ENCODE measurements at regions not wholly inside any gene's neighbourhood (a gene's known extent, or its start where the extent isn't known, plus 50 kb on each side); places are given as distances from the start of the nearest gene placed in this dataset.

DNA sequence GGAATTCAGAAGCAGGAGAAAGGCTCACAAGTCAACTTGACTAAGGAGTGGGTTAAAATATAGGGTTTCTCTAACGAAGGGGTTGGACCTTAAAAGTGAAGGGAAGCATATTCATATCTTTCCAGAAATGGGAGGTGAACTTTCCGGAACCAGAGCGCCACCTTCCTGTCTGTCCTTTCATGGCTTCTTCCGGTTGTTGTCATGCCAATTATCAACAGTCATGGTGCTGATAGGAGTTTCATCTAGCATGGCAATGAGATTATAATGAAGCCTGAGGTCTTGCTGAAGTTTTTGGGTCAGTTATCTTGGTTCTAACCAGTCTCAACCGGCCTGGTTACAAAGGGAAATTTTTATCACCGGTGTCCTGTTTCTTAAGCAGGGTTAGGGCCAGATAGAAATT lies 162.9 kb upstream of the NBEA start:
- H3K36me3 Mint-ChIP-seq (ENCODE audit: insufficient read depth, unreplicated experiment) = no peaks in the 10 kb centered on the region
- no peaks in the 10 kb centered on the region for H3K27me3 ChIP-seq (replicated peaks; ENCODE audit: control insufficient read depth, insufficient read depth, low read length)
- BruUV-seq (replicated peaks) = no TSS peak
- no peaks in the 10 kb centered on the region for H3K4me1 Mint-ChIP-seq (ENCODE audit: low read depth, unreplicated experiment)
- H3K9me3 Mint-ChIP-seq (ENCODE audit: unreplicated experiment) = peaks cover 11% of the 10 kb centered on the region
- H3K4me3 ChIP-seq (ENCODE audit: low read depth, low read length) = no peak overlapping the region
- H3K36me3 ChIP-seq (ENCODE audit: control insufficient read depth, insufficient read depth, low read length) = no peaks in the 10 kb centered on the region
- no peaks in the 10 kb centered on the region for H3K4me1 ChIP-seq
- ChIA-PET POLR2A (no interaction called here), CTCF (no interaction called here)
- intact Hi-C loops (cut with micrococcal nuclease; ENCODE audit: unreplicated experiment) = no loop called here
- H3K27ac Mint-ChIP-seq (ENCODE audit: unreplicated experiment) = no peak overlapping the region
- TF ChIP-seq, protein P1, sequence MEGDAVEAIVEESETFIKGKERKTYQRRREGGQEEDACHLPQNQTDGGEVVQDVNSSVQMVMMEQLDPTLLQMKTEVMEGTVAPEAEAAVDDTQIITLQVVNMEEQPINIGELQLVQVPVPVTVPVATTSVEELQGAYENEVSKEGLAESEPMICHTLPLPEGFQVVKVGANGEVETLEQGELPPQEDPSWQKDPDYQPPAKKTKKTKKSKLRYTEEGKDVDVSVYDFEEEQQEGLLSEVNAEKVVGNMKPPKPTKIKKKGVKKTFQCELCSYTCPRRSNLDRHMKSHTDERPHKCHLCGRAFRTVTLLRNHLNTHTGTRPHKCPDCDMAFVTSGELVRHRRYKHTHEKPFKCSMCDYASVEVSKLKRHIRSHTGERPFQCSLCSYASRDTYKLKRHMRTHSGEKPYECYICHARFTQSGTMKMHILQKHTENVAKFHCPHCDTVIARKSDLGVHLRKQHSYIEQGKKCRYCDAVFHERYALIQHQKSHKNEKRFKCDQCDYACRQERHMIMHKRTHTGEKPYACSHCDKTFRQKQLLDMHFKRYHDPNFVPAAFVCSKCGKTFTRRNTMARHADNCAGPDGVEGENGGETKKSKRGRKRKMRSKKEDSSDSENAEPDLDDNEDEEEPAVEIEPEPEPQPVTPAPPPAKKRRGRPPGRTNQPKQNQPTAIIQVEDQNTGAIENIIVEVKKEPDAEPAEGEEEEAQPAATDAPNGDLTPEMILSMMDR (IDR thresholded peaks at IDR 0.05; ENCODE audit: insufficient read depth in 1 of 2, low read depth in 1 of 2, low read length in 1 of 2, severe bottlenecking in 1 of 2, unreplicated experiment in 1 of 2) = no peak
- no peaks in the 10 kb centered on the region for H3K9me3 ChIP-seq
- H3K4me3 Mint-ChIP-seq (ENCODE audit: unreplicated experiment) = no peak overlapping the region
- no peaks in the 10 kb centered on the region for H3K27me3 Mint-ChIP-seq (ENCODE audit: insufficient read depth, unreplicated experiment)
- DNase-seq = no peak

DNA sequence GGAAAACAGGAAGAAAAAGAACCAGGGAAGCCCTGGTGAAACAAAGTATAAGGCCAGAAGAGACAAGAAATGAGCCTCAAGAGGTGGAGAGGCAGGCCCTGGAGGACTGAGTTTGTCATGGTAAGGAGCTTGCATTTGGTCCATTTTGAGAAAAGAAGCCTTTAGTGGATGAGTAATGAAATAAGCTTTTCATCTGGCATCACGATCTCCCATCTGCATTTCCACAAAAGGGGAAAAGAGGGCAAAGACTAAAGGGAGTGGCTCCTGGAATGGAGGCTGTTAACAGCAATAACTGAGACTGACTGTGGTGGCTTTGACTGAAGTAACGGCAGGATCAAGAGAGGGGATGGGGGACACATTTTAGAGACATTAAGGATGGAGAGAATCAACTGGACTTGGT lies 148.8 kb upstream of the NBEA start:
- no TSS peak for BruUV-seq (replicated peaks)
- Histone ChIP-seq H3K36me3 (ENCODE audit: control insufficient read depth, insufficient read depth, low read length) (no peaks in the 10 kb centered on the region), H3K4me3 (ENCODE audit: low read depth, low read length) (no peak overlapping the region), H3K27me3 (replicated peaks; ENCODE audit: control insufficient read depth, insufficient read depth, low read length) (no peaks in the 10 kb centered on the region), H3K9me3 (no peaks in the 10 kb centered on the region; the same call in 1 of the 2 replicates), H3K4me1 (no peaks in the 10 kb centered on the region)
- Mint-ChIP-seq H3K27ac (ENCODE audit: unreplicated experiment) (no peak overlapping the region), H3K36me3 (ENCODE audit: insufficient read depth, unreplicated experiment) (no peaks in the 10 kb centered on the region), H3K27me3 (ENCODE audit: insufficient read depth, unreplicated experiment) (no peaks in the 10 kb centered on the region), H3K4me1 (ENCODE audit: low read depth, unreplicated experiment) (no peaks in the 10 kb centered on the region), H3K4me3 (ENCODE audit: unreplicated experiment) (no peak overlapping the region), H3K9me3 (ENCODE audit: unreplicated experiment) (peaks cover 9% of the 10 kb centered on the region)
- no peak for DNase-seq
- ChIA-PET CTCF (no interaction called here), POLR2A (no interaction called here)
- intact Hi-C loops (cut with micrococcal nuclease; ENCODE audit: unreplicated experiment) = no loop called here
- TF ChIP-seq, protein P1 (IDR thresholded peaks at IDR 0.05; ENCODE audit: insufficient read depth in 1 of 2, low read depth in 1 of 2, low read length in 1 of 2, severe bottlenecking in 1 of 2, unreplicated experiment in 1 of 2) = no peak

DNA sequence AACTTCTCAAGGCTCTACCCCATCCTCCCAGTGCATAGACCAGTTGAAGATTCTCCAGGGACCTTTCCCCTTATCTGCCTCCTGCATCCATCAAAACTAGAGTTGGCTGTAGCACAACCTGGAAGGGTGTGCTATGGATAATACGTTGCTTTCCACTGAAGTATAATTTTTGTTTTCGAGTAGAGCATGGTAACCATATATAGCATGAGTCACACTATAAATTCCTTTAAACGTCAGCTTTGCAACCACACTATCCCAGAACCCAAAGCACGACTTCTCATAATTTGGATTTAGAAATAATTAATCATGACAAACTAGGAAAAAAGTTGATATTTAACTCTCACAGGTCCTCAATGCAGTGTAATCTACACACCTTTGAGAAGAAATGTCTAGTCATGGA lies 138.3 kb upstream of the NBEA start:
- TF ChIP-seq, protein P1 (IDR thresholded peaks at IDR 0.05; ENCODE audit: insufficient read depth in 1 of 2, low read depth in 1 of 2, low read length in 1 of 2, severe bottlenecking in 1 of 2, unreplicated experiment in 1 of 2) = no peak
- CTCF ChIA-PET = no interaction called here
- no peaks in the 10 kb centered on the region for H3K36me3 ChIP-seq (ENCODE audit: control insufficient read depth, insufficient read depth, low read length)
- H3K27ac Mint-ChIP-seq (ENCODE audit: unreplicated experiment) = no peak overlapping the region
- DNase-seq = no peak
- H3K4me3 Mint-ChIP-seq (ENCODE audit: unreplicated experiment) = no peak overlapping the region
- H3K27me3 Mint-ChIP-seq (ENCODE audit: insufficient read depth, unreplicated experiment) = no peaks in the 10 kb centered on the region
- H3K9me3 Mint-ChIP-seq (ENCODE audit: unreplicated experiment) = no peaks in the 10 kb centered on the region
- no peaks in the 10 kb centered on the region; the same call in 1 of the 2 replicates for H3K9me3 ChIP-seq
- no TSS peak for BruUV-seq (replicated peaks)
- POLR2A ChIA-PET = no interaction called here
- no peaks in the 10 kb centered on the region for H3K4me1 Mint-ChIP-seq (ENCODE audit: low read depth, unreplicated experiment)
- no peaks in the 10 kb centered on the region for H3K36me3 Mint-ChIP-seq (ENCODE audit: insufficient read depth, unreplicated experiment)
- H3K27me3 ChIP-seq (replicated peaks; ENCODE audit: control insufficient read depth, insufficient read depth, low read length) = no peaks in the 10 kb centered on the region
- H3K4me1 ChIP-seq = no peaks in the 10 kb centered on the region
- H3K4me3 ChIP-seq (ENCODE audit: low read depth, low read length) = no peak overlapping the region
- intact Hi-C loops (cut with micrococcal nuclease; ENCODE audit: unreplicated experiment) = no loop called here

Data from Caco-2 (cell line).